ENCODE measurements at regions not wholly inside any gene's neighbourhood (a gene's known extent, or its start where the extent isn't known, plus 50 kb on each side); places are given as distances from the start of the nearest gene placed in this dataset.
"Not testable (repeated sequence)": the region's sequence is repeated elsewhere in the genome, so short reads cannot be mapped to it uniquely, and the experiment has no call there.

DNA sequence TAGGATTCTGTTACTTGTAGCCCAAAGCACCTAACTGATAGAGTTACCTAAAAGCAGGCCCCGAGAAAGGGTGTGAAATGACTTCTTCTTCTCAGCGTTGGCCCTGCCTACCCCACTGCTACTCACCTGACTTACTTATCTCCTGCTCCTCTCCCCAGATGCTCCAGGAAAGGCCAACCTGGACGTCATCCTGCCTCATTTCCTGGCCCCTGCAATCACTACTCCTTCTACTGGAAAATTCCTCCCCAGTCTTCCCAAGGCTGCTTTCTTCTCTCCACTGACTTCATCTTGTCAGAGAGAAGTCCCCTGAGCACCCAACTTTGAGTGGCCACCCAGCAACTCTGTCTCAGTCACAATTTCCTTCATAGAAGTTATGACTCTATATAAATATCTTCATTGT is 63.4 kb upstream of the KLF7 start:
- DNase-seq (ENCODE audit: low read depth, low spot score) = no peak
- H3K4me3 ChIP-seq (ENCODE audit: insufficient read length, low read depth) = no peak overlapping the region
- H3K27me3 ChIP-seq (ENCODE audit: insufficient read depth, insufficient read length) = no peaks in the 10 kb centered on the region
- TF ChIP-seq SUZ12 (IDR thresholded peaks at IDR 0.05; ENCODE audit: extremely low read depth, insufficient read depth, insufficient read length) (no peak), ZNF274 (IDR thresholded peaks at IDR 0.05; ENCODE audit: low read depth, low read length) (no peak)
- peaks cover 5% of the 10 kb centered on the region for H3K4me1 ChIP-seq (ENCODE audit: insufficient read depth, insufficient read length)
- no peaks in the 10 kb centered on the region for H3K36me3 ChIP-seq (ENCODE audit: insufficient read depth, insufficient read length, low read length)
- no peaks in the 10 kb centered on the region for H3K9me3 ChIP-seq (ENCODE audit: insufficient read depth, low read length)
- no peak overlapping the region for H3K9ac ChIP-seq (ENCODE audit: insufficient read length, low read depth)

- Histone ChIP-seq H3K9me3 (ENCODE audit: insufficient read depth, low read length) (no peaks in the 10 kb centered on the region), H3K4me3 (ENCODE audit: insufficient read length, low read depth) (no peak overlapping the region), H3K27me3 (ENCODE audit: insufficient read depth, insufficient read length) (no peaks in the 10 kb centered on the region), H3K36me3 (ENCODE audit: insufficient read depth, insufficient read length, low read length) (no peaks in the 10 kb centered on the region), H3K4me1 (ENCODE audit: insufficient read depth, insufficient read length) (peaks cover 5% of the 10 kb centered on the region), H3K9ac (ENCODE audit: insufficient read length, low read depth) (no peak overlapping the region)
- no peak for DNase-seq (ENCODE audit: low read depth, low spot score)
- no peak for TF ChIP-seq YY1 (IDR thresholded peaks at IDR 0.05; ENCODE audit: insufficient read depth, insufficient read length)
- TF ChIP-seq SUZ12 (IDR thresholded peaks at IDR 0.05; ENCODE audit: extremely low read depth, insufficient read depth, insufficient read length) = no peak
- no peak for TF ChIP-seq ZNF274 (IDR thresholded peaks at IDR 0.05; ENCODE audit: low read depth, low read length)
Measured at GRCh38 chr2:207230261-207231105, 64.7 kb upstream of the KLF7 start.

DNA sequence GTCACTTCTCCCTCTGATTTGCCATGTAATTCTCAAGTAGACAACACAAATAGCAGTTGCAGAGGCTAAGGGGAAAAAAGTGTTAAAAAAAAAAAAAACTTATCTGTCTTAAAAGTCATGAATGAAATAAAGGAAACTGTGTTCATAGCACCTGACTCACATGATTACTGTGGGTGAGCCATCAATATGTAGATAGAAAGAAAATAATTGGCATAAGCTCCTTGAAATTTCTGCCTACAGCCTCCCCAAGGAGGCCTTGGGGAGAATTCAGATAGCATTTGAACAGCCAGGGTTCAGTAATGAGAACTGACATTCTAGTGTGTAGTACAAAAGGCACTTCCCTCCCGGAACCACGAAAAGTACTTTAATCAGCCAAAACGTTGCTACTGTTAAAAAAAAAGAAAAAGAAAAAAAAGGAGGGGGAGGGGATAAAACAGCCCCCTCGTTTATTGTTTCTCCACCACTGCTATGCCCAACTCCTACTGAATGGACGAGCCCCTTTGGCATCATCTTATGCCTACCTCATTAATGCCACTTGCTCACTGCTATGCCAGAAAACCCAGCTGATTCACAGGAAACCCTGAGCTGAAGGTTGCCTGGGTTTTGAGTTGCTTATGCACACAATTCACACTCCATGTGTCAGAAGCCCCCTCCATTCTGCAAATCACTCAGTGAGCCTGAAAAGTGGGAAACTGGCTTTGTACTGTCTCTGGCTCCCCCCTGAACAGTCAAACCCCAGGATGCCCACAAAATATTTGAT is 65.5 kb upstream of the KLF7 start:
- TF ChIP-seq ZNF274 (IDR thresholded peaks at IDR 0.05; ENCODE audit: low read depth, low read length) (no peak), YY1 (IDR thresholded peaks at IDR 0.05; ENCODE audit: insufficient read depth, insufficient read length) (no peak), SUZ12 (IDR thresholded peaks at IDR 0.05; ENCODE audit: extremely low read depth, insufficient read depth, insufficient read length) (no peak)
- Histone ChIP-seq H3K4me1 (ENCODE audit: insufficient read depth, insufficient read length) (peaks cover 5% of the 10 kb centered on the region), H3K9ac (ENCODE audit: insufficient read length, low read depth) (no peak overlapping the region), H3K27me3 (ENCODE audit: insufficient read depth, insufficient read length) (no peaks in the 10 kb centered on the region), H3K36me3 (ENCODE audit: insufficient read depth, insufficient read length, low read length) (no peaks in the 10 kb centered on the region), H3K9me3 (ENCODE audit: insufficient read depth, low read length) (no peaks in the 10 kb centered on the region), H3K4me3 (ENCODE audit: insufficient read length, low read depth) (no peak overlapping the region)
- DNase-seq (ENCODE audit: low read depth, low spot score) = no peak

DNA sequence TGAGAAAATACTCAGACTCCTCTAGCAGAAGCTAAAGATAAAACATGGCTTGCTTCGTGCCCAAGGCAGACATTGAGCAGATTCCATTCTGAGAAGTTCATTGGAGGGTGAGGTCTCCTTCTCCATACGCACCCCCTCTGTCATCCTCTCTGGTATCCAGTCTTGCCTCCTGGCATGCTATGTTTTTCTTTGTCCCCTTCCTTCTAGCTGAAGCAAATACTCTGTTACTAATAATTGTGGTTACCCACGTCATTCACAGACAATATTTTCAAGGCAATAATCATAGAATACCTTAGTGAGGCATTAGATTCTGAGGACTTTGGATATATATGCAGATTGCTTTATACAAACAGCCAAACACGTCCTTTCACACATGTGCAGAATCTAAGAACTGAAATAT is 66.2 kb upstream of the KLF7 start:
- Histone ChIP-seq H3K4me1 (ENCODE audit: insufficient read depth, insufficient read length) (peaks cover 5% of the 10 kb centered on the region), H3K9me3 (ENCODE audit: insufficient read depth, low read length) (no peaks in the 10 kb centered on the region), H3K27me3 (ENCODE audit: insufficient read depth, insufficient read length) (no peaks in the 10 kb centered on the region), H3K4me3 (ENCODE audit: insufficient read length, low read depth) (no peak overlapping the region), H3K36me3 (ENCODE audit: insufficient read depth, insufficient read length, low read length) (no peaks in the 10 kb centered on the region), H3K9ac (ENCODE audit: insufficient read length, low read depth) (no peak overlapping the region)
- TF ChIP-seq YY1 (IDR thresholded peaks at IDR 0.05; ENCODE audit: insufficient read depth, insufficient read length) = no peak
- no peak for TF ChIP-seq ZNF274 (IDR thresholded peaks at IDR 0.05; ENCODE audit: low read depth, low read length)
- no peak for TF ChIP-seq SUZ12 (IDR thresholded peaks at IDR 0.05; ENCODE audit: extremely low read depth, insufficient read depth, insufficient read length)
- DNase-seq (ENCODE audit: low read depth, low spot score) = no peak

- H3K4me3 ChIP-seq (ENCODE audit: insufficient read length, low read depth); H3K9ac ChIP-seq (ENCODE audit: insufficient read length, low read depth); H3K27me3 ChIP-seq (ENCODE audit: insufficient read depth, insufficient read length); H3K4me1 ChIP-seq (ENCODE audit: insufficient read depth, insufficient read length); DNase-seq (ENCODE audit: low read depth, low spot score); H3K9me3 ChIP-seq (ENCODE audit: insufficient read depth, low read length); H3K36me3 ChIP-seq (ENCODE audit: insufficient read depth, insufficient read length, low read length): not testable (repeated sequence)
Measured at GRCh38 chr2:207233141-207233540, 67.4 kb upstream of the KLF7 start.

DNA sequence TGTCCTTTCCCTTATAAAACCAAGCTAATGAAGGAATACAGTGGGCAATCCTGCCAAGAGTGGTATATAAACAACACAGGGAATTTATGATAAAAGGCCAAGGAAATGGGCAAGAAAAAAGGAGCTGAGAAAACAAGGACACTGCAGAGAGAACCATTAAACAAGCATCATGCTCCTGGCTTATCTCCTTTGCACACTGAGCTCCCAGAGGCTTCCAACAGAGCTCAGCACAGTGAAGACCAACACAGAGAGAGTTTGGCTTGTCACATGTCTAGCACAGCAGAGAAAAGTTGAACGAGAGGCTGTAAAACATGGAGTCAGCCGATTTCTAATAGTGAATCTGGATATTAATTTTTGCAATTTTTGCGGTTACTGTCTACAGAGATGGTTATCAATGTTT is 68.0 kb upstream of the KLF7 start:
- Histone ChIP-seq H3K4me1 (ENCODE audit: insufficient read depth, insufficient read length) (peaks cover 3% of the 10 kb centered on the region), H3K4me3 (ENCODE audit: insufficient read length, low read depth) (no peak overlapping the region), H3K9me3 (ENCODE audit: insufficient read depth, low read length) (no peaks in the 10 kb centered on the region), H3K36me3 (ENCODE audit: insufficient read depth, insufficient read length, low read length) (no peaks in the 10 kb centered on the region), H3K9ac (ENCODE audit: insufficient read length, low read depth) (no peak overlapping the region), H3K27me3 (ENCODE audit: insufficient read depth, insufficient read length) (no peaks in the 10 kb centered on the region)
- no peak for DNase-seq (ENCODE audit: low read depth, low spot score)
- TF ChIP-seq ZNF274 (IDR thresholded peaks at IDR 0.05; ENCODE audit: low read depth, low read length) (no peak), YY1 (IDR thresholded peaks at IDR 0.05; ENCODE audit: insufficient read depth, insufficient read length) (no peak), SUZ12 (IDR thresholded peaks at IDR 0.05; ENCODE audit: extremely low read depth, insufficient read depth, insufficient read length) (no peak)

GRCh38 chr2:207235621-207236020 is 69.9 kb upstream of the KLF7 start:
- TF ChIP-seq SUZ12 (IDR thresholded peaks at IDR 0.05; ENCODE audit: extremely low read depth, insufficient read depth, insufficient read length) = no peak
- TF ChIP-seq ZNF274 (IDR thresholded peaks at IDR 0.05; ENCODE audit: low read depth, low read length) = no peak
- TF ChIP-seq YY1 (IDR thresholded peaks at IDR 0.05; ENCODE audit: insufficient read depth, insufficient read length) = no peak
- H3K4me3 ChIP-seq (ENCODE audit: insufficient read length, low read depth) = no peak overlapping the region
- H3K27me3 ChIP-seq (ENCODE audit: insufficient read depth, insufficient read length) = no peaks in the 10 kb centered on the region
- peaks cover 6% of the 10 kb centered on the region for H3K4me1 ChIP-seq (ENCODE audit: insufficient read depth, insufficient read length)
- no peak overlapping the region for H3K9ac ChIP-seq (ENCODE audit: insufficient read length, low read depth)
- H3K9me3 ChIP-seq (ENCODE audit: insufficient read depth, low read length) = no peaks in the 10 kb centered on the region
- H3K36me3 ChIP-seq (ENCODE audit: insufficient read depth, insufficient read length, low read length) = no peaks in the 10 kb centered on the region
- no peak for DNase-seq (ENCODE audit: low read depth, low spot score)

Data from NT2/D1 (cell line).